NCI-H187 (cell line): ENCODE measurements at regions not wholly inside any gene's neighbourhood (a gene's known extent, or its start where the extent isn't known, plus 50 kb on each side); places are given as distances from the start of the nearest gene placed in this dataset.
"Not testable (repeated sequence)": the region's sequence is repeated elsewhere in the genome, so short reads cannot be mapped to it uniquely, and the experiment has no call there.

Experiments used
- DNase-seq, 2 experiments: peaks; one replicate each; lab custom pipeline; 2025; lab: John Stamatoyannopoulos, UW

DNA sequence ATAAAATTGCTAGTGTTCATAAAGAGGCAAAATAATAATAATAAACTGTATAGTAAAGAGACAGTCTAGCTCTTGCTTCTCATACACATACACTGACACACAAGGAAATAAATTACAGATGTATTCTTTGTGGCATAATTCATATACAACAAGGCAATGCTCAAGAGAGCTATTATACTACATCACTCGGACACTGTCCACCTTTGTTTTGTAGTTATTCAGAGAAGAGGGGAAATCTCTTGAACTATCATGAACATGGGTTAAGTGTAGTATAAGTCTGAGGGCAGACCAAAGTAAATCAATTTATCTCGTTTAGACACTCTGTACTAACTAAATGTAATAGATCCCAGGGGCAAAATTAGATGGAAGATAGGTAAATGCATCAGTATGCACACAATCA, 72.7 kb upstream of the PHIP start:
- no peak for DNase-seq

DNA sequence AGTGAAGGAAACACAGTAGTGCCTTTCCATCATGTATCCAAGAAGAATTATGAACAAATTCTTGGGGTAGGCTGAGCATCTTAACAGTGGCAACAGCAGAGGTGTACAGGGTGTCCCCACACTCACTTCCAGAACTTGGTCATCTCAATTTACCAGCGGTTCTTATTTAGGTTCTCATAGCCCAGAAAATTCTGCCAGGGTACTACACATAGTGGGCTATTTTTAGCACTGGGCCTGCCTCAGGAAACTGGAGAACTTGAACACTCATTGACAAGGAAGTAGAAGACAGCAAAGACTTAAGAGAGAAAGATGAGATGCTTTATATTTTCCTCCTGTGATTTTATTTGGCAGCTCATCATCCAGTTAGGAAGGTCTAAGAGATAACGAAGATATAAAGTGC, 71.8 kb upstream of the PHIP start:
- no peak for DNase-seq

DNA sequence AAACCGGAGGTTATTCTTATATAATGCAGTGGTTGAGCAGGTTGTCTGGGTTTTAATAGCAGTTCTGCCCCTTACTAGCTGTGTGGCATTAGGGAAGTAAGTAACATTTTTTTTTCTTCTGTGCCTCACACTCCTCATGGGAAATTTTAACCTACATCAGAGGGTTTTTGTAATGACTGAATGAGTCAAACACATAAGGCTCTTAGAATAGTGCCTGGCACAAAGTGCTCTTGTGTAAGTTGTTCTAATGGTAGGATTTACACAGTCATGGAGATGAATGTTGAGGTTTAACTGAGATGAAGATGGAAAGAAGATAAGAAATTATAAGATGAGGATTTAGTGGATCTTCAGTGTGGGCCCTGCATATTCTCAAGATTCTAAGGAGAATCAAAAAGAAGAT, 68.4 kb upstream of the PHIP start:
- DNase-seq, result no peak

DNA sequence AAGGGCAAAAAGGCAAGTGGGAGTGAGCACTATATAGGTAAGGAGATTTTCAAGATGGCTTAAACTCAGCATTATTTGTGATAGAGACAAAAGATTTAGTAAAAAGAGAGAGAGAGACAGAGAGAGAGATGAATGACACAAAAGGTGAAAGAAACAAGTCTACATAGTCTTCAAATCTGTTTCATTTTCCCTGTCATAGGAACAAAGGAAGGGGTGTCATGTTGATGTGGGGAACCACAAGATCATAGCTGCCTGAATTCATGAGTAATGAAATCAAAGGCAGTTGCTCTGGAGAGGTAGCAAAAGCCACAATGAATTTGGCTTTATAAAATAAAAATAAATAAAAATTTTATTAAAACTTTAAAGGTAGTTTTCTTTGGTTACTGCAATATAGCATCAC, 67.2 kb upstream of the PHIP start:
- DNase-seq, result no peak

DNA sequence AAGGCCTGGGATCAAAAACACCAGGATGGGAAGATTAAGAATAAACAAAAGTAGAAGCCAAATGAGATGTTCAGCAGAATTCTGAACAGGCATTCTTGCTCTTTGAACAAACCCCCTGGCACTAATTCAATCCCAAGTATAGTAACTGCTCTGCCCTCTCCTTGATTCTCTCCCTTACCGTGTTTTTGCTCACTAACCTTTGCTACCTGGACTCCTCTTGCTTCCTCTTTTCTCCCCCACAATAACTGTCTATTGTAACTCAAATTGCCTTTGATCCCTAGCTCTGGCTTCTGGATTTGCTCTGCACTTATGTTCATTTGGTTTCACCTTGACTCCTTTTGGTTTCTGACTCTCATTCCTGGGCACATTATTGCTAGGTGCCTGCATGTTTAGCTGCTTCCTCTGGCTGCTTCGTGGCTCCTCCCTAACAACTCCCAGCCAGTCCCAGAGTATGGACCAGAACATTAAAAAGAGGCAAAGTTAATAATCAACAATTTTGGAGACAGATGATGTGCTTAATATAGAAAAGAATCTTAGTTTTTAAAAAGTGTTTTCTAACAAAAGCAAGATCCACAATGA, 65.4 kb upstream of the PHIP start:
- no peak for DNase-seq

DNA sequence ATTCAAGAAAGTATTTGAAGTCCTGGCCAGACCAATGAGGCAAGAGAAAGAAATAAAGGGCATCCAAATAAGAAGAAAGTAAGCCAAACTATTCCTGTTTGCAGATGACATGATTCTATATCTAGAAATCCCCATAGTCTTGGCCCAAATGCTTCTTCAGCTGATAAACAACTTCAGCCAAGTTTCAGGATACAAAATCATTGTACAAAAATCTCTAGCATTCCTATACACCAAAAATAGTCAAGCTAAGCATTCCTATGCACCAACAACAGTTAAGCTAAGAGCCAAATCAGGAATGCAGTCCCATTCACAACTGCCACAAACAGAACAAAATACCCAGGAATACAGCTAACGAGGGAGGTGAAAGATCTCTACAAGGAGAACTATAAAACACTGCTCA, 60.1 kb upstream of the PHIP start:
- no peak for DNase-seq

DNA sequence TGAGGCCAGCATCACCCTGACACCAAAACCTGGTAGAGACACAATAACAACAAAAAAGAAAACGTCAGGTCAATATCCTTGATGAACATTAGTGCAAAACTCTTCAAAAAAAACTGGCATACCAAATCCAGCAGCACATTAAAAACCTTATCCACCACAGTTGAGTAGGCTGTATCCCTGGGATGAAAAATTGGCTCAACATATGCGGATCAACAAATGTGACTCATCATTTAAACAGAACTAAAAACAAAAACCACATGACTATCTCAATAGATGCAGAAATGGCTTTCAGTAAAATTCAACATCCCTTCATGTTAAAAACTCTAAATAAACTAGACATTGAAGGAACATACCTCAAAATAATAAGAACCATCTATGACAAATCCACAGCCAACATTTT, 59.6 kb upstream of the PHIP start:
- no peak for DNase-seq

DNA sequence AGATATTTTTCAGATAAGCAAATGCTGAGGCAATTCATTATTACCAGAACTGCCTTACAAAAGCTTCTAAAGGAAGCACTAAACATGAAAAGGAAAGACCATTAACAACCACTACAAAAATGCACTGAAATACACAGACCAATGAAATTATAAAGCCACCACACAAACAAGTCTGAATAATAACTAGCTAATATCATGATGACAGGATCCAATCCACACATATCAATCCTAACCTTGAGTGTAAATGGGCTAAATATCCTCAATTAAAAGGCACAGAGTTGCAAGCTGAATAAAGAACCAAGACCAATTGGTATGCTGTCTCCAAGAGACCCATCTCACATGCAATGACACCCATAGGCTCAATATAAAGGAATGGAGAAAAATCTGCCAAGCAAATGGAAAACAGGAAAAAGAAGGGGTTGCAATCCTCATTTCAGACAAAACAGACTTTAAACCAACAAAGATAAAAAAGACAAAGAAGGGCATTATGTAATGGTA, 58.0 kb upstream of the PHIP start:
- no peak for DNase-seq

DNA sequence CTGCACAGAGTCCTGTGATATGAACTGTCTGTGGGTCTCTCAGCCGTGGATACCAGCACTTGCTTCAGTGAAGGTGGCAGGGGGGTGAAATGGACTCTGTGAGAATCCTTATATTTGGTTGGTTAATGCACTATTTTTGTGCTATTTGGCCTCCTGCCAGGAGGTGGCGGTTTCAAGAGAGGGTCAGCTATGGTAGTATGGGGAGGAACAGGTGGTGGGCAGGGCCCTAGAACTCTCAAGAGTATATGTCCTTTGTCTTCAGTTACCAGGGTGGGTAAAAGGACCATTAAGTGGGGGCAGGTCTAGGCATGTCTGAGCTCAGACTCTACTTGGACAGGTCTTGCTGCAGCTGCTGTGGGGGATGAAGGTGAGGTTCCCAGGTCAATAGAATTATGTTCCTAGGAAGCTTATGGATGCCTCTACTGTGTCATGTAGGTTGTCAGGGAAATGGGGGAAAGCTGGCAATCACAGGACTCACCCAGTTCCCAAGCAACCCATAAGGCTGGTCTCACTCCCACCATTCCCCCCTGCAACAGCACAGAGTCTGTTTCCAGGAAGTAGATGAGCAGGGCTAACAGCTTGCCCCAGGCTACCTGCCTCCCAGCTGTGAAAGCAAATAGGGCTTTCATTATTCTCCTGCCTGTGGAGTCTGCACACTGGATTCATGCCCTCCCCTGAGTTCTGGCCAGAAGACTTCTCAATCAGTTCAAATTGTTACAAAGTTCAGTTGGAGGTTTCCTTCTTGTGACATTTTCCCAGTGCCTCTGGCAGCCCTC, 56.8 kb upstream of the PHIP start:
- DNase-seq, result peak; percentile 17 to 32

DNA sequence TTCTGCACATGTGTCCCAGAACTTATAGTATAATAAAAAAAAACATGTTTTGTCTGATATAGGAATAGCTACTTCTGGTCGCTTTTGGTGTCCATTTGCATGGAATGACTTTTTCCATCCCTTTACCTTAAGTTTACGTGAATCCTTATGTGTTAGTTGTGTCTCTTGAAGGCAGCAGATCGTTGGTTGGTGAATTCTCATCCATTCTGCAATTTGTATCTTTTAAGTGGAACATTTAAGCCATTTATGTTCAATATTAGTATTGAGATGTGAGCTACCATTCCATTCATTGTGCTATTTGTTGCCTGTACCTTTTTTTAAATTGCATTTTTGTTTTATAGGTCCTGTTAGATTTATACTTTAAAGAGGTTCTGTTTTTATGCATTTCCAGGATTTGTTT, 55.1 kb upstream of the PHIP start:
- DNase-seq, result no peak

DNA sequence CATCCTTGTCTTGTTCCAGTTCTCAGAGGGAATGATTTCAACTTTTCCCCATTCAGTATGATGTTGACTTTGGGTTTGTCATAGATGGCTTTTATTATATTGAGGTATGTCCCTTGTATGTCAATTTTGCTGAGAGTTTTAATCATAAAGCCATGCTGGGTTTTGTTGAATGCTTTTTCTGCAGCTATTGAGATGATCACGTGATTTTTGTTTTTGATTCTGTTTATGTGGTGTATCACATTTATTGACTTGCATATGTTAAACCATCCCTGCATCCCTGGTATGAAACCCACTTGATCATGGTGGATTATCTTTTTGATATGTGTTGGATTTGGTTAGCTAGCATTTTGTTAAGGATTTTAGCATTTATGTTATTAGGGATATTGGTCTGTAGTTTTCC, 53.2 kb upstream of the PHIP start:
- not testable (repeated sequence) for DNase-seq
